Naive B cell (primary cell): ENCODE measurements at regions not wholly inside any gene's neighbourhood (a gene's known extent, or its start where the extent isn't known, plus 50 kb on each side); places are given as distances from the start of the nearest gene placed in this dataset.

Experiments
- ATAC-seq, 2 donors: fragments of 150-1000 bp; cut with Tn5 transposase; 2 replicates each; pipeline ENCODE4 v1.10.0; 2021; ENCODE audit warnings: low read depth in 2 of 2, mild to moderate bottlenecking in 2 of 2, moderate library complexity in 2 of 2
- DNase-seq: peaks from one replicate; pipeline ENCODE4 v3.0.0; 2022
- H3K27ac Mint-ChIP-seq, 6 donors: one replicate each; pipeline ENCODE4 v1.8.0; 2020 to 2022; ENCODE audit warnings: mild to moderate bottlenecking in 6 of 6, mixed read lengths in 6 of 6, moderate library complexity in 5 of 6, inconsistent platforms in 2 of 6
- H3K27me3 Mint-ChIP-seq, 3 donors: one replicate each; pipeline ENCODE4 v1.8.0; 2021 to 2022; ENCODE audit warnings: mixed read lengths in 3 of 3, mild to moderate bottlenecking in 1 of 3
- H3K36me3 Mint-ChIP-seq, 2 donors: one replicate each; pipeline ENCODE4 v1.8.0; 2020 to 2022; ENCODE audit warnings: mixed read lengths in 2 of 2, inconsistent platforms in 1 of 2, mild to moderate bottlenecking in 1 of 2
- H3K4me1 Mint-ChIP-seq, 3 donors: one replicate each; pipeline ENCODE4 v1.8.0; 2020 to 2022; ENCODE audit warnings: mixed read lengths in 3 of 3, inconsistent platforms in 1 of 3, mild to moderate bottlenecking in 1 of 3, moderate library complexity in 1 of 3
- H3K4me3 Mint-ChIP-seq, 8 donors: one replicate each; pipeline ENCODE4 v1.8.0; 2020 to 2022; ENCODE audit warnings: mild to moderate bottlenecking in 8 of 8, mixed read lengths in 8 of 8, moderate library complexity in 8 of 8, inconsistent platforms in 2 of 8
- H3K9me3 Mint-ChIP-seq, 7 donors: one replicate each; pipeline ENCODE4 v1.8.0; 2020 to 2022; ENCODE audit warnings: mixed read lengths in 7 of 7, mild to moderate bottlenecking in 5 of 7, inconsistent platforms in 2 of 7, moderate library complexity in 1 of 7

GRCh38 chr2:118730405-118730804, 117.0 kb downstream of the EN1 start:
- no peak for ATAC-seq
- Mint-ChIP-seq H3K9me3 (peaks cover 5 to 24% (median 12%) of the 10 kb centered on the region in 7 donors), H3K36me3 (no peaks in the 10 kb centered on the region), H3K4me1 (no peaks in the 10 kb centered on the region), H3K27ac (no peak overlapping the region), H3K27me3 (peaks cover 18 to 22% (median 19%) of the 10 kb centered on the region in 3 donors), H3K4me3 (no peak overlapping the region)
- no peak for DNase-seq

GRCh38 chr2:118729760-118730159, 117.7 kb downstream of the EN1 start:
- no peak for ATAC-seq
- no peaks in the 10 kb centered on the region for H3K4me1 Mint-ChIP-seq
- peaks cover 18 to 22% (median 19%) of the 10 kb centered on the region in 3 donors for H3K27me3 Mint-ChIP-seq
- no peak overlapping the region for H3K4me3 Mint-ChIP-seq
- H3K36me3 Mint-ChIP-seq, result no peaks in the 10 kb centered on the region
- H3K27ac Mint-ChIP-seq, result no peak overlapping the region
- H3K9me3 Mint-ChIP-seq, result peaks cover 5 to 25% (median 12%) of the 10 kb centered on the region in 7 donors
- no peak for DNase-seq

- Mint-ChIP-seq H3K9me3 (peaks cover 5 to 25% (median 12%) of the 10 kb centered on the region in 7 donors), H3K4me3 (peak overlapping the region in 1 of 8 donors; percentile 28), H3K36me3 (no peaks in the 10 kb centered on the region), H3K4me1 (no peaks in the 10 kb centered on the region), H3K27ac (no peak overlapping the region), H3K27me3 (peaks cover 16 to 22% (median 20%) of the 10 kb centered on the region in 3 donors)
- no peak for ATAC-seq
- DNase-seq, result no peak
These were observed 118.5 kb downstream of the EN1 start for GRCh38 chr2:118728984-118729383.

GRCh38 chr2:118726821-118727220, 120.6 kb downstream of the EN1 start:
- ATAC-seq (no peak), DNase-seq (no peak)
- H3K9me3 Mint-ChIP-seq, result peaks cover 4 to 23% (median 13%) of the 10 kb centered on the region in 7 donors
- H3K27ac Mint-ChIP-seq, result no peak overlapping the region
- H3K4me3 Mint-ChIP-seq, result no peak overlapping the region
- H3K27me3 Mint-ChIP-seq, result peaks cover 3 to 29% (median 12%) of the 10 kb centered on the region in 3 donors
- no peaks in the 10 kb centered on the region for H3K36me3 Mint-ChIP-seq
- H3K4me1 Mint-ChIP-seq, result no peaks in the 10 kb centered on the region

- Mint-ChIP-seq H3K27me3 (peaks cover 0 to 30% (median 9%) of the 10 kb centered on the region in 3 donors), H3K4me1 (no peaks in the 10 kb centered on the region), H3K27ac (no peak overlapping the region), H3K9me3 (peaks cover 2 to 20% (median 12%) of the 10 kb centered on the region in 7 donors), H3K4me3 (no peak overlapping the region), H3K36me3 (no peaks in the 10 kb centered on the region)
- DNase-seq (no peak), ATAC-seq (no peak)
These were observed 124.1 kb downstream of the EN1 start for GRCh38 chr2:118723394-118723793.

- Mint-ChIP-seq H3K36me3 (no peaks in the 10 kb centered on the region), H3K4me1 (no peaks in the 10 kb centered on the region), H3K9me3 (peaks cover 2 to 18% (median 9%) of the 10 kb centered on the region in 7 donors), H3K4me3 (no peak overlapping the region), H3K27me3 (peaks cover 0 to 30% (median 9%) of the 10 kb centered on the region in 3 donors), H3K27ac (no peak overlapping the region)
- ATAC-seq (no peak), DNase-seq (no peak)
These were observed 124.5 kb downstream of the EN1 start for GRCh38 chr2:118722976-118723375.

GRCh38 chr2:118721817-118722551, 125.5 kb downstream of the EN1 start:
- Mint-ChIP-seq H3K27ac (peak overlapping the region in 1 of 6 donors; percentile 39), H3K36me3 (no peaks in the 10 kb centered on the region), H3K4me3 (no peak overlapping the region), H3K27me3 (peaks cover 0 to 21% (median 9%) of the 10 kb centered on the region in 3 donors), H3K4me1 (no peaks in the 10 kb centered on the region), H3K9me3 (peaks cover 0 to 8% (median 2%) of the 10 kb centered on the region in 7 donors)
- no peak for DNase-seq
- ATAC-seq, result no peak

GRCh38 chr2:118720866-118721265, 126.6 kb downstream of the EN1 start:
- H3K4me1 Mint-ChIP-seq, result no peaks in the 10 kb centered on the region
- no peak overlapping the region for H3K27ac Mint-ChIP-seq
- ATAC-seq (no peak), DNase-seq (no peak)
- no peaks in the 10 kb centered on the region for H3K36me3 Mint-ChIP-seq
- H3K27me3 Mint-ChIP-seq, result peaks cover 0 to 22% (median 5%) of the 10 kb centered on the region in 3 donors
- no peak overlapping the region for H3K4me3 Mint-ChIP-seq
- H3K9me3 Mint-ChIP-seq, result peaks cover 0 to 4% (median 2%) of the 10 kb centered on the region in 7 donors

GRCh38 chr2:118718921-118719320, 128.5 kb downstream of the EN1 start:
- ATAC-seq (no peak), DNase-seq (no peak)
- peaks cover 0 to 21% (median 5%) of the 10 kb centered on the region in 3 donors for H3K27me3 Mint-ChIP-seq
- no peaks in the 10 kb centered on the region for H3K36me3 Mint-ChIP-seq
- no peaks in the 10 kb centered on the region for H3K4me1 Mint-ChIP-seq
- H3K4me3 Mint-ChIP-seq, result no peak overlapping the region
- H3K27ac Mint-ChIP-seq, result no peak overlapping the region
- peaks cover 0 to 4% (median 0%) of the 10 kb centered on the region in 7 donors for H3K9me3 Mint-ChIP-seq

- Mint-ChIP-seq H3K4me3 (no peak overlapping the region), H3K27me3 (peaks cover 0 to 11% (median 0%) of the 10 kb centered on the region in 3 donors), H3K9me3 (peaks cover 0 to 4% (median 1%) of the 10 kb centered on the region in 7 donors), H3K27ac (no peak overlapping the region), H3K36me3 (no peaks in the 10 kb centered on the region), H3K4me1 (no peaks in the 10 kb centered on the region)
- no peak for ATAC-seq
- no peak for DNase-seq
These were observed 131.3 kb downstream of the EN1 start for GRCh38 chr2:118716102-118716501.

GRCh38 chr2:118714118-118714517, 133.3 kb downstream of the EN1 start:
- Mint-ChIP-seq H3K27ac (no peak overlapping the region), H3K27me3 (peaks cover 0 to 10% (median 7%) of the 10 kb centered on the region in 3 donors), H3K9me3 (peaks cover 0 to 9% (median 4%) of the 10 kb centered on the region in 7 donors), H3K4me3 (no peak overlapping the region), H3K36me3 (no peaks in the 10 kb centered on the region), H3K4me1 (no peaks in the 10 kb centered on the region)
- ATAC-seq, result no peak
- no peak for DNase-seq

GRCh38 chr2:118711603-118712002, 135.8 kb downstream of the EN1 start:
- Mint-ChIP-seq H3K27ac (no peak overlapping the region), H3K9me3 (peaks cover 0 to 9% (median 4%) of the 10 kb centered on the region in 7 donors), H3K36me3 (no peaks in the 10 kb centered on the region), H3K4me3 (no peak overlapping the region), H3K27me3 (peaks cover 0 to 10% (median 10%) of the 10 kb centered on the region in 3 donors), H3K4me1 (no peaks in the 10 kb centered on the region)
- no peak for ATAC-seq
- no peak for DNase-seq

GRCh38 chr2:118710481-118710880, 137.0 kb downstream of the EN1 start:
- H3K9me3 Mint-ChIP-seq, result peaks cover 0 to 9% (median 5%) of the 10 kb centered on the region in 7 donors
- no peak for DNase-seq
- H3K36me3 Mint-ChIP-seq, result no peaks in the 10 kb centered on the region
- no peak overlapping the region for H3K27ac Mint-ChIP-seq
- no peak for ATAC-seq
- H3K27me3 Mint-ChIP-seq, result peaks cover 1 to 14% (median 11%) of the 10 kb centered on the region in 3 donors
- H3K4me1 Mint-ChIP-seq, result no peaks in the 10 kb centered on the region
- H3K4me3 Mint-ChIP-seq, result no peak overlapping the region

- Mint-ChIP-seq H3K36me3 (no peaks in the 10 kb centered on the region), H3K27me3 (peaks cover 8 to 18% (median 11%) of the 10 kb centered on the region in 3 donors), H3K4me3 (no peak overlapping the region), H3K27ac (no peak overlapping the region), H3K4me1 (no peaks in the 10 kb centered on the region), H3K9me3 (peaks cover 0 to 9% (median 5%) of the 10 kb centered on the region in 7 donors)
- no peak for ATAC-seq
- no peak for DNase-seq
These were observed 137.7 kb downstream of the EN1 start for GRCh38 chr2:118709786-118710185.
